CD4-positive, alpha-beta T cell (primary cell): ENCODE measurements at regions not wholly inside any gene's neighbourhood (a gene's known extent, or its start where the extent isn't known, plus 50 kb on each side); places are given as distances from the start of the nearest gene placed in this dataset.
"Not testable (repeated sequence)": the region's sequence is repeated elsewhere in the genome, so short reads cannot be mapped to it uniquely, and the experiment has no call there.

Experiments used
- ATAC-seq: fragments of 200-7000 bp; cut with Tn5 transposase; one replicate; pipeline ENCODE4 v1.10.0; 2022; ENCODE audit warnings: mild to moderate bottlenecking; ENCODE audit not compliant: poor library complexity
- CTCF ChIA-PET: fragments of 350-600 bp; sonication (Branson Sonifier 250); formaldehyde crosslinking; loops from one replicate; lab custom pipeline; 2021; ENCODE audit warnings: antibody characterized with exemption, inconsistent platforms; lab: Charles Lee
- POLR2A ChIA-PET: fragments of 350-600 bp; sonication (Branson Sonifier 250); formaldehyde crosslinking; loops from one replicate; lab custom pipeline; 2021; ENCODE audit warnings: antibody characterized with exemption, inconsistent platforms; lab: Charles Lee
- DNase-seq, 14 experiments: peaks; one replicate each; pipeline ENCODE4 v3.0.0-alpha.2; 2013 to 2020; ENCODE audit warnings: mixed read lengths in 2 of 14
- H3K27ac ChIP-seq, 2 donors: one replicate each; pipeline versions ENCODE4 v1.5.1 to v1.7.0; 2013; ENCODE audit warnings: low read length in 2 of 2, low read depth in 1 of 2, mild to moderate bottlenecking in 1 of 2
- H3K27me3 ChIP-seq, 2 experiments: 1 replicate in 1 of 2; 2 replicates in 1 of 2; pipeline versions ENCODE4 v1.6.1 to v1.7.0; 2013; ENCODE audit warnings: low read length in 2 of 2, control low read depth in 1 of 2, mild to moderate bottlenecking in 1 of 2, moderate library complexity in 1 of 2; ENCODE audit not compliant: insufficient read depth in 2 of 2, control insufficient read depth in 1 of 2
- H3K36me3 ChIP-seq: one replicate; pipeline ENCODE4 v1.6.1; 2013; ENCODE audit warnings: low read length, control low read depth; ENCODE audit not compliant: insufficient read depth
- H3K4me1 ChIP-seq: one replicate; pipeline ENCODE4 v1.6.1; 2013; ENCODE audit warnings: low read length, control low read depth; ENCODE audit not compliant: insufficient read depth
- H3K4me3 ChIP-seq: one replicate; pipeline ENCODE4 v1.5.1; 2013; ENCODE audit warnings: mild to moderate bottlenecking, low read length, moderate library complexity
- H3K9me3 ChIP-seq, 2 experiments: 1 replicate in 1 of 2; 2 replicates in 1 of 2; pipeline versions ENCODE4 v1.6.1 to v1.7.0; 2013; ENCODE audit warnings: low read length in 2 of 2, mild to moderate bottlenecking in 2 of 2, control low read depth in 1 of 2, moderate library complexity in 1 of 2; ENCODE audit not compliant: control insufficient read depth in 1 of 2, insufficient read depth in 1 of 2
- H3K27ac Mint-ChIP-seq: one replicate; pipeline ENCODE4 v1.8.0; 2020; ENCODE audit warnings: mixed read lengths
- H3K27me3 Mint-ChIP-seq: one replicate; pipeline ENCODE4 v1.8.0; 2021; ENCODE audit warnings: mixed read lengths
- H3K36me3 Mint-ChIP-seq: one replicate; pipeline ENCODE4 v1.8.0; 2021; ENCODE audit warnings: low read depth, mixed read lengths
- H3K4me1 Mint-ChIP-seq: one replicate; pipeline ENCODE4 v1.8.0; 2021; ENCODE audit warnings: low read depth, mixed read lengths
- H3K4me3 Mint-ChIP-seq: one replicate; pipeline ENCODE4 v1.8.0; 2020; ENCODE audit warnings: mild to moderate bottlenecking, mixed read lengths
- H3K9me3 Mint-ChIP-seq: one replicate; pipeline ENCODE4 v1.8.0; 2020; ENCODE audit warnings: mixed read lengths
- CTCF ChIP-seq: fragments of 200-600 bp; IDR thresholded peaks from one replicate; pipeline ENCODE4 v1.8.0; 2022; ENCODE audit warnings: antibody characterized with exemption, mild to moderate bottlenecking
- intact Hi-C, 2 experiments: fragments of 100-400 bp; cut with DNase I in 1 of 2; cut with micrococcal nuclease in 1 of 2; formaldehyde crosslinking; loops; one replicate each; pipeline versions ENCODE4 v1.15.1 to v1.9.0; 2023 to 2025; cut with DNase I, micrococcal nuclease

GRCh38 chr4:85128246-85129204 lies 162.0 kb upstream of the WDFY3 start:
- no peaks in the 10 kb centered on the region for H3K4me1 Mint-ChIP-seq
- ATAC-seq (no peak), DNase-seq (no peak)
- intact Hi-C loops = no loop called here
- peaks cover 4% of the 10 kb centered on the region for H3K9me3 Mint-ChIP-seq
- no peaks in the 10 kb centered on the region for H3K27me3 ChIP-seq
- peaks cover 0 to 12% of the 10 kb centered on the region in 2 experiments for H3K9me3 ChIP-seq
- H3K27me3 Mint-ChIP-seq = no peaks in the 10 kb centered on the region
- POLR2A ChIA-PET = no interaction called here
- TF ChIP-seq CTCF = no peak
- H3K36me3 Mint-ChIP-seq = no peaks in the 10 kb centered on the region
- H3K4me3 Mint-ChIP-seq = no peak overlapping the region
- H3K27ac ChIP-seq = no peak overlapping the region
- CTCF ChIA-PET = no interaction called here
- H3K36me3 ChIP-seq = no peaks in the 10 kb centered on the region
- H3K27ac Mint-ChIP-seq = no peak overlapping the region
- H3K4me3 ChIP-seq = no peak overlapping the region
- H3K4me1 ChIP-seq = no peaks in the 10 kb centered on the region

- H3K4me3 ChIP-seq, H3K36me3 ChIP-seq, POLR2A ChIA-PET, DNase-seq, H3K27ac Mint-ChIP-seq, intact Hi-C loops, H3K27ac ChIP-seq, H3K4me3 Mint-ChIP-seq, H3K4me1 Mint-ChIP-seq, H3K27me3 ChIP-seq, H3K9me3 Mint-ChIP-seq, H3K27me3 Mint-ChIP-seq, CTCF ChIA-PET, H3K36me3 Mint-ChIP-seq, H3K4me1 ChIP-seq, ATAC-seq: not testable (repeated sequence)
- peaks cover 0 to 12% of the 10 kb centered on the region in 2 experiments for H3K9me3 ChIP-seq
Measured at GRCh38 chr4:85129354-85130125, 163.1 kb upstream of the WDFY3 start.

GRCh38 chr4:85132117-85132516 lies 165.6 kb upstream of the WDFY3 start:
- no peaks in the 10 kb centered on the region for H3K36me3 ChIP-seq
- peaks cover 0 to 12% of the 10 kb centered on the region in 2 experiments for H3K9me3 ChIP-seq
- DNase-seq = no peak
- no peaks in the 10 kb centered on the region for H3K4me1 ChIP-seq
- H3K27me3 Mint-ChIP-seq = no peaks in the 10 kb centered on the region
- H3K36me3 Mint-ChIP-seq = no peaks in the 10 kb centered on the region
- H3K4me3 Mint-ChIP-seq = no peak overlapping the region
- no peak for TF ChIP-seq CTCF
- no peak overlapping the region for H3K27ac ChIP-seq
- H3K4me1 Mint-ChIP-seq = no peaks in the 10 kb centered on the region
- ATAC-seq = no peak
- intact Hi-C loops = no loop called here
- ChIA-PET CTCF (no interaction called here), POLR2A (no interaction called here)
- no peak overlapping the region for H3K4me3 ChIP-seq
- no peaks in the 10 kb centered on the region for H3K27me3 ChIP-seq
- no peak overlapping the region for H3K27ac Mint-ChIP-seq
- peaks cover 4% of the 10 kb centered on the region for H3K9me3 Mint-ChIP-seq
